HepG2 (cell line): ENCODE measurements at regions not wholly inside any gene's neighbourhood (a gene's known extent, or its start where the extent isn't known, plus 50 kb on each side); places are given as distances from the start of the nearest gene placed in this dataset.

ENCODE experiments used
- BCL6 ChIP-seq: IDR thresholded peaks from 2 replicates; pipeline ENCODE4 v1.6.1; 2016; ENCODE audit warnings: missing genetic modification reagents, missing compliant biosample characterization
- CBX1 ChIP-seq: IDR thresholded peaks from one replicate; pipeline ENCODE4 v1.6.1; 2016; ENCODE audit warnings: antibody characterized with exemption, low read depth
- DBP ChIP-seq: sonication (generic); formaldehyde crosslinking; IDR thresholded peaks from 2 replicates; pipeline ENCODE4 v1.4.0; 2020; ENCODE audit warnings: missing genetic modification reagents; ENCODE audit errors: not compliant biosample characterization
- ISL2 ChIP-seq: sonication (generic); formaldehyde crosslinking; IDR thresholded peaks from 2 replicates; pipeline ENCODE4 v1.5.0; 2020; ENCODE audit warnings: missing genetic modification reagents
- JARID2 ChIP-seq: sonication (generic); formaldehyde crosslinking; IDR thresholded peaks from 2 replicates; pipeline ENCODE4 v1.8.1; 2023; ENCODE audit warnings: missing genetic modification reagents, inconsistent platforms; ENCODE audit not compliant: insufficient replicate concordance
- KAT2B ChIP-seq: fragments of 150-350 bp; IDR thresholded peaks from 2 replicates; pipeline ENCODE4 v1.6.1; 2014; ENCODE audit warnings: low read depth, low read length, borderline replicate concordance
- MYNN ChIP-seq: sonication (generic); formaldehyde crosslinking; IDR thresholded peaks from 2 replicates; pipeline ENCODE4 v1.4.0; 2020; ENCODE audit warnings: mild to moderate bottlenecking, low read depth, missing genetic modification reagents
- PCBP1 ChIP-seq: fragments of 200-400 bp; formaldehyde crosslinking; IDR thresholded peaks from 2 replicates; pipeline ENCODE4 v1.6.1; 2017; ENCODE audit warnings: mild to moderate bottlenecking, low read depth, low read length, borderline replicate concordance
- RBM22 ChIP-seq: fragments of 200-400 bp; formaldehyde crosslinking; optimal IDR thresholded peaks from 2 replicates; pipeline ENCODE3; 2017; ENCODE audit warnings: mild to moderate bottlenecking, low read length, moderate library complexity
- SP4 ChIP-seq: sonication (generic); formaldehyde crosslinking; IDR thresholded peaks from 2 replicates; pipeline ENCODE4 v1.8.1; 2023; ENCODE audit warnings: mild to moderate bottlenecking, missing genetic modification reagents
- TARDBP ChIP-seq: sonication (generic); formaldehyde crosslinking; IDR thresholded peaks from 2 replicates; pipeline ENCODE4 v1.8.0; 2022; ENCODE audit warnings: mild to moderate bottlenecking, missing genetic modification reagents
- TCF7 ChIP-seq: sonication (generic); IDR thresholded peaks from 2 replicates; pipeline ENCODE4 v1.6.1; 2016; ENCODE audit warnings: antibody characterized with exemption, low read depth
- THAP11 ChIP-seq: IDR thresholded peaks from 2 replicates; pipeline ENCODE4 v1.6.1; 2016; ENCODE audit warnings: missing biosample characterization, missing genetic modification reagents
- YEATS4 ChIP-seq: sonication (generic); formaldehyde crosslinking; IDR thresholded peaks from 2 replicates; pipeline ENCODE4 v1.4.0; 2020; ENCODE audit warnings: missing genetic modification reagents, borderline replicate concordance
- ZFY ChIP-seq: sonication (generic); formaldehyde crosslinking; IDR thresholded peaks from 2 replicates; pipeline ENCODE4 v1.4.0; 2020; ENCODE audit warnings: missing genetic modification reagents
- ZNF142 ChIP-seq: sonication (generic); formaldehyde crosslinking; IDR thresholded peaks from 2 replicates; pipeline ENCODE4 v1.4.0; 2020; ENCODE audit warnings: missing genetic modification reagents
- ZNF34 ChIP-seq: sonication (generic); formaldehyde crosslinking; IDR thresholded peaks from 2 replicates; pipeline ENCODE4 v1.4.0; 2020; ENCODE audit warnings: mild to moderate bottlenecking, missing genetic modification reagents, borderline replicate concordance
- ZNF556 ChIP-seq: sonication (generic); formaldehyde crosslinking; IDR thresholded peaks from 2 replicates; pipeline ENCODE4 v1.4.0; 2020; ENCODE audit warnings: mild to moderate bottlenecking, missing genetic modification reagents, borderline replicate concordance
- ZNF589 ChIP-seq: sonication (generic); formaldehyde crosslinking; conservative IDR thresholded peaks from 2 replicates; pipeline ENCODE4 v1.8.0; 2022; ENCODE audit warnings: mild to moderate bottlenecking, moderate library complexity, missing genetic modification reagents
- ZNF788 ChIP-seq: sonication (generic); formaldehyde crosslinking; IDR thresholded peaks from 2 replicates; pipeline ENCODE4 v1.5.0; 2020; ENCODE audit warnings: mild to moderate bottlenecking, missing genetic modification reagents, borderline replicate concordance
- ZSCAN22 ChIP-seq: sonication (generic); formaldehyde crosslinking; IDR thresholded peaks from 2 replicates; pipeline ENCODE4 v1.4.0; 2020; ENCODE audit warnings: mild to moderate bottlenecking, missing genetic modification reagents
- ZSCAN9 ChIP-seq: IDR thresholded peaks from 2 replicates; pipeline ENCODE4 v1.6.1; 2016; ENCODE audit warnings: borderline replicate concordance
- TF ChIP-seq, protein P1 (sequence below): sonication (generic); formaldehyde crosslinking; conservative IDR thresholded peaks from 2 replicates; pipeline ENCODE4 v1.8.0; 2022; ENCODE audit warnings: missing genetic modification reagents

DNA sequence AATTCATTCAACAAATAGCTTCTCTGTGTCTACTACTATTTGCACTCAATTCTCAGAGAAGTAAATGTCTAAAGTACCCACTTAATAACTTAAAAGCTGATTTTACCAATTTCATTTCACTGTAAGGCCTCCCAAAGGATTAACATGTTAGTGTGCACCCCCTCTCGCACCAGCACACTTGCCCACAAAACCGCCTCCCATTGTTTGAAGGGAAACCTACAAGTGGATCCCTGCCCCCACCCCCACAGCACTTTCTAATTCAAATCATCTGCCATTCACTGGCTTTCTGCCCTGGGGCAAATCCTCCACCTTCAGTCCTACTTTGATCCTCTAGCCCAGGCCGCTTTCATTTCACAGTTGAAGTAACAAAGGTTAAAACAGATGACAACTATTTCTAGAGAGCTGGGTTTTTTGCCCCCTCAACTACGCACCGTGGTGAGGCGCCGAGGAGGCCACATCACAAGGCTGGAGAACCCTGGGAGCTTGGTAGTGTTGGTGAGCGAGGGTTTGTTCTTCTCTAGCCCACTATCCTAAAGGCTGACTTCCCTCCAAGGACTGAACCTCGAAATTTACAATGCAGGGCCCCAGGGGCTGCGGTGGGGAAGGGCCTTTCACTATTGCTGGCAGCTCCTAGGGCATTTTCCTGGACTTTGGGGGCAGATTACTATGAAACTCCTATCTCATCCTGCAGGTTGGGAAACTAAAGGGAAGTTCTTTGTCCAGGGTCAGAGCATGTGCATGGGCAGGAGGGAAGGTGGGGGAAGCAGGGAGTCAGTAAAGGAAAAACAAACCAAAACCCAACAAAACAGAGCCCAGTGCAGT is 517.4 kb upstream of the ZMIZ1 start (continued):
- TF ChIP-seq RBM22 (no peak), ISL2 (0 out of 2 replicates have a peak, but pooled peaks have one; percentile 27), SP4 (CRISPR knock-in tag) (no peak), ZNF142 (CRISPR knock-in tag) (0 out of 2 replicates have a peak, but pooled peaks have one; percentile 48), MYNN (CRISPR knock-in tag) (no peak), ZSCAN22 (0 out of 2 replicates have a peak, but pooled peaks have one; percentile 41), DBP (CRISPR knock-in tag) (no peak), JARID2 (CRISPR knock-in tag) (no peak), YEATS4 (peak; percentile 56), ZNF589 (CRISPR knock-in tag) (no peak), ZNF34 (no peak), CBX1 (no peak), ZSCAN9 (CRISPR knock-in tag) (no peak), PCBP1 (no peak), TARDBP (CRISPR knock-in tag) (peak; percentile 38; the same call in 1 of the 2 replicates), ZNF788 (CRISPR knock-in tag) (no peak), TCF7 (peak; percentile 74), KAT2B (no peak), BCL6 (CRISPR knock-in tag) (peak; percentile 61; the same call in 1 of the 2 replicates), ZFY (CRISPR knock-in tag) (peak; percentile 59), ZNF556 (CRISPR knock-in tag) (no peak), THAP11 (CRISPR knock-in tag) (no peak)
- TF ChIP-seq, protein P1, sequence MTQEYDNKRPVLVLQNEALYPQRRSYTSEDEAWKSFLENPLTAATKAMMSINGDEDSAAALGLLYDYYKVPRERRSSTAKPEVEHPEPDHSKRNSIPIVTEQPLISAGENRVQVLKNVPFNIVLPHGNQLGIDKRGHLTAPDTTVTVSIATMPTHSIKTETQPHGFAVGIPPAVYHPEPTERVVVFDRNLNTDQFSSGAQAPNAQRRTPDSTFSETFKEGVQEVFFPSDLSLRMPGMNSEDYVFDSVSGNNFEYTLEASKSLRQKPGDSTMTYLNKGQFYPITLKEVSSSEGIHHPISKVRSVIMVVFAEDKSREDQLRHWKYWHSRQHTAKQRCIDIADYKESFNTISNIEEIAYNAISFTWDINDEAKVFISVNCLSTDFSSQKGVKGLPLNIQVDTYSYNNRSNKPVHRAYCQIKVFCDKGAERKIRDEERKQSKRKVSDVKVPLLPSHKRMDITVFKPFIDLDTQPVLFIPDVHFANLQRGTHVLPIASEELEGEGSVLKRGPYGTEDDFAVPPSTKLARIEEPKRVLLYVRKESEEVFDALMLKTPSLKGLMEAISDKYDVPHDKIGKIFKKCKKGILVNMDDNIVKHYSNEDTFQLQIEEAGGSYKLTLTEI (CRISPR knock-in tag) = no peak
